22Rv1 (cell line): ENCODE measurements at regions not wholly inside any gene's neighbourhood (a gene's known extent, or its start where the extent isn't known, plus 50 kb on each side); places are given as distances from the start of the nearest gene placed in this dataset.

Experiments used
- H3K27ac ChIP-seq: fragments of 450-650 bp; 2 replicates; pipeline ENCODE4 v1.5.1; 2017
- CTCF ChIP-seq: fragments of 450-650 bp; IDR thresholded peaks from 2 replicates; pipeline ENCODE4 v1.5.1; 2017; ENCODE audit warnings: mild to moderate bottlenecking
- ZFX ChIP-seq: fragments of 450-650 bp; IDR thresholded peaks from 2 replicates; pipeline ENCODE4 v1.6.1; 2017; ENCODE audit warnings: antibody characterized with exemption, borderline replicate concordance

DNA sequence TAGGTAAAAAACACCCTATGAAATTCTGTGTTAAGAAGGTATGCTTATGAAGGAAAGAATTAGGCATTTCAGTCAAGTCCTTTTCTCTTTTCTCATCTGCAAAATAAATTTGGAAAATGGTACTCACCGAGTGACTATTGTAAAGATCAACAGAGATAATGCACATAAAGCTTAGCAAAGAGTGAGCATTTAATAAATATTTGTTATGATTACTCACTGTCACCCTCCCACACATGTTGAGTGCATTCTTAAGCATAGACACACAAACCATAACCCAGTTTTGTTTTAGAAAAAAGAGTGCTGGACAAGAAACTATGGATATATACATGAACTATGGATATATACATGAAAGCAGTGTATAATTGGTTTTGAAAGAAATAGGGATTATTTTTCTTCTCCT, 54.7 kb upstream of the PRLR start:
- TF ChIP-seq CTCF = no peak
- no peak for TF ChIP-seq ZFX

DNA sequence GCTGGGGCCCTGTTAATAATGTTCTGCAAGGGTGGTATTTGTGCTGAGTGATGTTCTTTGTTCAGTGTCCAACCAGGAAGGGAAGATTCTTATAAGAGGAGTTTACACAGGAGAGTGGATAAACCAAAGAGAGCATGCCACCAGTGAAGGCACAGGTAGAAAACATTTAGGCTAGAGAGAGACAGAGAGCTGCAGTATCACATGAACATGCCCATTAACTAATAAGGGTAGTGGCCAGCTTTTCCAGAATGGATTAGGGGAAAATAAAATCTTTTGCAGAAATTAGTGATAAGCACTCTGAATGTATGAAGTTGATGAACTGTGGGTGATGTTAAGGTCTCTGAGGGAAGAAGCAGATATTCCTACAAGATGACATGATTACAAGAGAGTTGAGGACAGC, 54.1 kb upstream of the PRLR start:
- H3K27ac ChIP-seq = no peak overlapping the region
- no peak for TF ChIP-seq CTCF
- no peak for TF ChIP-seq ZFX

More for the DNA sequence above, 54.7 kb upstream of the PRLR start:
- H3K27ac ChIP-seq = no peak overlapping the region

GRCh38 chr5:35282810-35283209, 52.5 kb upstream of the PRLR start:
- H3K27ac ChIP-seq = no peak overlapping the region
- no peak for TF ChIP-seq CTCF

- no peak for TF ChIP-seq ZFX
- H3K27ac ChIP-seq = no peak overlapping the region
Measured at GRCh38 chr5:35281613-35282012, 51.3 kb upstream of the PRLR start.
